LNCaP clone FGC (cell line): ENCODE measurements at regions not wholly inside any gene's neighbourhood (a gene's known extent, or its start where the extent isn't known, plus 50 kb on each side); places are given as distances from the start of the nearest gene placed in this dataset.

Experiments
- DNase-seq: peaks from one replicate; pipeline ENCODE4 v3.0.0-alpha.2; 2011; ENCODE audit warnings: low read depth
- H3K4me3 ChIP-seq: 2 replicates; pipeline ENCODE4 v1.5.1; 2011; ENCODE audit warnings: mild to moderate bottlenecking, low read depth, low read length, control low read depth
- CTCF ChIP-seq: IDR thresholded peaks from 2 replicates; pipeline ENCODE4 v1.5.1; 2012; ENCODE audit warnings: mild to moderate bottlenecking; ENCODE audit not compliant: control insufficient read depth, insufficient read depth; ENCODE audit errors: extremely low read depth

- no peak overlapping the region for H3K4me3 ChIP-seq
- no peak for DNase-seq
- TF ChIP-seq CTCF = no peak
Observed at GRCh38 chr4:166415749-166416148, 542.7 kb downstream of the TLL1 start.

- H3K4me3 ChIP-seq = no peak overlapping the region
- no peak for DNase-seq
- no peak for TF ChIP-seq CTCF
Observed at GRCh38 chr4:166421556-166422156, 548.6 kb downstream of the TLL1 start.

- DNase-seq = no peak
- TF ChIP-seq CTCF = no peak
- H3K4me3 ChIP-seq = no peak overlapping the region
Observed at GRCh38 chr4:166422475-166422874, 549.4 kb downstream of the TLL1 start.

GRCh38 chr4:166426300-166426863 is 553.3 kb downstream of the TLL1 start:
- TF ChIP-seq CTCF = no peak
- no peak for DNase-seq
- no peak overlapping the region for H3K4me3 ChIP-seq

GRCh38 chr4:166432125-166432524 is 559.1 kb downstream of the TLL1 start:
- no peak for DNase-seq
- TF ChIP-seq CTCF = no peak
- H3K4me3 ChIP-seq = no peak overlapping the region

GRCh38 chr4:166432842-166433241 is 559.8 kb downstream of the TLL1 start:
- H3K4me3 ChIP-seq = no peak overlapping the region
- TF ChIP-seq CTCF = no peak
- DNase-seq = no peak

GRCh38 chr4:166435449-166435848 is 562.4 kb downstream of the TLL1 start:
- no peak for DNase-seq
- no peak overlapping the region for H3K4me3 ChIP-seq
- TF ChIP-seq CTCF = no peak
